ENCODE measurements at regions not wholly inside any gene's neighbourhood (a gene's known extent, or its start where the extent isn't known, plus 50 kb on each side); places are given as distances from the start of the nearest gene placed in this dataset.

DNA sequence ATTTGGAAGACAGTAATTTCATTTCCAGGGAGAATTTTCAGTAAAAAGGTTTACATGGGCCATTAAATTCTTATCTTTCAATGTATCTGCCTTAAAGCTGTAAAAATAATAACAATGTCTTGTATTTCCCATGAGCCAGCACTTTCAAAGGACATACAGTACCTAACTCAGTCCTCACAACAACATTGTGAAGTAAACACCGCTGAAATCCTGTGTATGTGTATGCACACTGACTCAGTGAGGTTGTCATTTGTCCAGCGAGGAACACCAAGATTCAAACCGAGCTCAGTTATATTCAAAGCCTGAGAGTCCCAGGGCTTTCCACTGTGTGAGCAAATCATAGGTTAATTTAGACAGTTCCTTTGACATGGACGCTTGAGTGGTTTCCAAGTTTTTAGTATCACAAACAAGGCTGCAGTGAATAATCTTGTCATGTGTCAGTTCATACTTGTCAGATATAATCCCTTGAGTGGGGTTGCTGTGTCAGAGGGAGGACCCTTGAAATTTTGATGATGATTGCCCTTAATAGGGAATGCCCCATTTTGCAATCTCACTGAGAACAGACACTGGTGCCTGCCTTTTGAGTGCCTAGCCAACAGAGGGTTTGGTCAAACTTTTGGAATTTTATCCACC lies 50.0 kb upstream of the SLC22A23 start:
- no peak for DNase-seq (ENCODE audit: extremely low read depth in 1 of 2, low read depth in 1 of 2)

Data from stimulated activated CD8-positive, alpha-beta memory T cell treated with anti-CD3 and anti-CD28 coated beads, Interleukin-7, amount 100 ng/mL, for 48 hours (primary cell).